HL-60 (cell line): ENCODE measurements at regions not wholly inside any gene's neighbourhood (a gene's known extent, or its start where the extent isn't known, plus 50 kb on each side); places are given as distances from the start of the nearest gene placed in this dataset.

Source experiments
- DNase-seq, 2 experiments: peaks; one replicate each; pipeline ENCODE4 v3.0.0-alpha.2; 2010 to 2020; ENCODE audit warnings: low read depth in 1 of 2, low spot score in 1 of 2
- H3K27ac ChIP-seq: fragments of 250-450 bp; sonication (Bioruptor Pico); replicated peaks from 2 replicates; pipeline ENCODE4 v1.5.1; 2020; ENCODE audit warnings: mild to moderate bottlenecking, moderate library complexity
- H3K27me3 ChIP-seq: fragments of 250-450 bp; sonication (Bioruptor Pico); 2 replicates; pipeline ENCODE4 v1.5.1; 2021; ENCODE audit warnings: mild to moderate bottlenecking, moderate library complexity; ENCODE audit not compliant: insufficient read depth, poor library complexity, severe bottlenecking
- H3K4me3 ChIP-seq: replicated peaks from 2 replicates; pipeline ENCODE4 v1.5.1; 2011; ENCODE audit warnings: mild to moderate bottlenecking, control low read depth, low read length; ENCODE audit not compliant: insufficient read depth
- GABPA ChIP-seq: IDR thresholded peaks from 2 replicates; pipeline ENCODE4 v1.6.1; 2012; ENCODE audit warnings: low read depth
- POLR2AphosphoS5 ChIP-seq: IDR thresholded peaks from 2 replicates; pipeline ENCODE4 v1.6.1; 2012; ENCODE audit warnings: low read depth
- SPI1 ChIP-seq: IDR thresholded peaks from 2 replicates; pipeline ENCODE4 v1.6.1; 2012; ENCODE audit warnings: low read depth, mild to moderate bottlenecking, borderline replicate concordance
- TF ChIP-seq, protein P1 (sequence below): IDR thresholded peaks from 2 replicates; pipeline ENCODE4 v1.6.1; 2012; ENCODE audit warnings: low read depth; ENCODE audit not compliant: insufficient replicate concordance
- TF ChIP-seq, protein P2 (sequence below): IDR thresholded peaks from one replicate; pipeline ENCODE4 v1.5.1; 2011; ENCODE audit warnings: low read length, control low read depth, inconsistent platforms; ENCODE audit not compliant: insufficient read depth

DNA sequence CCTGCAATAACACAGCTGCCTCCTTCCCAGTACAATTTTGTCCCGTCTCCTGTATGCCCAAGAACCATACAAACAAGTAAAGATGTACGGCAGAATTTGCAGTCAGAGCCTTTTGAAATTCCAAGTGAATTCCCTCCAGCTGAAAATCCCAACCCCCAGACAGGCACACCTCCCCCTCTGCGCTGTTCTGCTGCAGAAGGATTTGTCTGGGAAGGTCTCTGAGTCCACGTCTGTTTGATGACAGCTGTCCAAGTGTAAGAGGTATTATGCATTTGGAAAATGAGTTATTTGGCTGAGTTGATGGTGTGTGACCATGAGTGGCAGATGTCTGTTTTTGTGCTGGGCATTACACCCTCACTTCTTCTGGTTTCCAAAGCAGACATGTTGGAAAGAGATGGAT lies 104.9 kb upstream of the HS3ST4 start:
- Histone ChIP-seq H3K27ac (no peak overlapping the region), H3K27me3 (no peaks in the 10 kb centered on the region), H3K4me3 (no peak overlapping the region)
- DNase-seq, result no peak
- TF ChIP-seq POLR2AphosphoS5, result no peak
- no peak for TF ChIP-seq SPI1
- TF ChIP-seq, protein P1, sequence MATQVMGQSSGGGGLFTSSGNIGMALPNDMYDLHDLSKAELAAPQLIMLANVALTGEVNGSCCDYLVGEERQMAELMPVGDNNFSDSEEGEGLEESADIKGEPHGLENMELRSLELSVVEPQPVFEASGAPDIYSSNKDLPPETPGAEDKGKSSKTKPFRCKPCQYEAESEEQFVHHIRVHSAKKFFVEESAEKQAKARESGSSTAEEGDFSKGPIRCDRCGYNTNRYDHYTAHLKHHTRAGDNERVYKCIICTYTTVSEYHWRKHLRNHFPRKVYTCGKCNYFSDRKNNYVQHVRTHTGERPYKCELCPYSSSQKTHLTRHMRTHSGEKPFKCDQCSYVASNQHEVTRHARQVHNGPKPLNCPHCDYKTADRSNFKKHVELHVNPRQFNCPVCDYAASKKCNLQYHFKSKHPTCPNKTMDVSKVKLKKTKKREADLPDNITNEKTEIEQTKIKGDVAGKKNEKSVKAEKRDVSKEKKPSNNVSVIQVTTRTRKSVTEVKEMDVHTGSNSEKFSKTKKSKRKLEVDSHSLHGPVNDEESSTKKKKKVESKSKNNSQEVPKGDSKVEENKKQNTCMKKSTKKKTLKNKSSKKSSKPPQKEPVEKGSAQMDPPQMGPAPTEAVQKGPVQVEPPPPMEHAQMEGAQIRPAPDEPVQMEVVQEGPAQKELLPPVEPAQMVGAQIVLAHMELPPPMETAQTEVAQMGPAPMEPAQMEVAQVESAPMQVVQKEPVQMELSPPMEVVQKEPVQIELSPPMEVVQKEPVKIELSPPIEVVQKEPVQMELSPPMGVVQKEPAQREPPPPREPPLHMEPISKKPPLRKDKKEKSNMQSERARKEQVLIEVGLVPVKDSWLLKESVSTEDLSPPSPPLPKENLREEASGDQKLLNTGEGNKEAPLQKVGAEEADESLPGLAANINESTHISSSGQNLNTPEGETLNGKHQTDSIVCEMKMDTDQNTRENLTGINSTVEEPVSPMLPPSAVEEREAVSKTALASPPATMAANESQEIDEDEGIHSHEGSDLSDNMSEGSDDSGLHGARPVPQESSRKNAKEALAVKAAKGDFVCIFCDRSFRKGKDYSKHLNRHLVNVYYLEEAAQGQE, result no peak
- no peak for TF ChIP-seq GABPA
- TF ChIP-seq, protein P2, sequence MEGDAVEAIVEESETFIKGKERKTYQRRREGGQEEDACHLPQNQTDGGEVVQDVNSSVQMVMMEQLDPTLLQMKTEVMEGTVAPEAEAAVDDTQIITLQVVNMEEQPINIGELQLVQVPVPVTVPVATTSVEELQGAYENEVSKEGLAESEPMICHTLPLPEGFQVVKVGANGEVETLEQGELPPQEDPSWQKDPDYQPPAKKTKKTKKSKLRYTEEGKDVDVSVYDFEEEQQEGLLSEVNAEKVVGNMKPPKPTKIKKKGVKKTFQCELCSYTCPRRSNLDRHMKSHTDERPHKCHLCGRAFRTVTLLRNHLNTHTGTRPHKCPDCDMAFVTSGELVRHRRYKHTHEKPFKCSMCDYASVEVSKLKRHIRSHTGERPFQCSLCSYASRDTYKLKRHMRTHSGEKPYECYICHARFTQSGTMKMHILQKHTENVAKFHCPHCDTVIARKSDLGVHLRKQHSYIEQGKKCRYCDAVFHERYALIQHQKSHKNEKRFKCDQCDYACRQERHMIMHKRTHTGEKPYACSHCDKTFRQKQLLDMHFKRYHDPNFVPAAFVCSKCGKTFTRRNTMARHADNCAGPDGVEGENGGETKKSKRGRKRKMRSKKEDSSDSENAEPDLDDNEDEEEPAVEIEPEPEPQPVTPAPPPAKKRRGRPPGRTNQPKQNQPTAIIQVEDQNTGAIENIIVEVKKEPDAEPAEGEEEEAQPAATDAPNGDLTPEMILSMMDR, result no peak

DNA sequence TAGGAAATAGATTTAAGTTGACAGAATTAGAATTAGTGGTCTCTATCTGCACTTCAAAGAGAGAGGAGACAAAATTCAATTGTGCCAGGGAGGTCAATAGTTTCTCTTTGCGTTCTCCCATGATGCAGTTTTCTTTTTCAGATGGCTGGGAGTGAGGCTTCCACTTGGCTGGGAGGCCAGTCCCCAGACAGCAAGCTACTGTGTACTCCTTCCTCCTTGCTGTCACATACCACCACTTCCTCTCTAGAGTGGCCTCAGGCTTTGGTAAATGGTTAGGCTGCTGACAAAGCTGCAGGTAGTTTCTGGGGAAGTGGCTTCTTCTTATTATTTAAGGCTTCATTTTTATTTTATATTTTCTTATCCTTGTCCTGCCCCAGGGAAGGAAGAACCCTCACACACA lies 106.2 kb upstream of the HS3ST4 start:
- no peak for TF ChIP-seq GABPA
- TF ChIP-seq, protein P2, result no peak
- peak; percentile 55; the same call in 1 of the 2 replicates for TF ChIP-seq SPI1
- H3K27me3 ChIP-seq, result no peaks in the 10 kb centered on the region
- no peak overlapping the region for H3K27ac ChIP-seq
- DNase-seq, result peak in 1 of 2 experiments; percentile 8
- H3K4me3 ChIP-seq, result no peak overlapping the region

DNA sequence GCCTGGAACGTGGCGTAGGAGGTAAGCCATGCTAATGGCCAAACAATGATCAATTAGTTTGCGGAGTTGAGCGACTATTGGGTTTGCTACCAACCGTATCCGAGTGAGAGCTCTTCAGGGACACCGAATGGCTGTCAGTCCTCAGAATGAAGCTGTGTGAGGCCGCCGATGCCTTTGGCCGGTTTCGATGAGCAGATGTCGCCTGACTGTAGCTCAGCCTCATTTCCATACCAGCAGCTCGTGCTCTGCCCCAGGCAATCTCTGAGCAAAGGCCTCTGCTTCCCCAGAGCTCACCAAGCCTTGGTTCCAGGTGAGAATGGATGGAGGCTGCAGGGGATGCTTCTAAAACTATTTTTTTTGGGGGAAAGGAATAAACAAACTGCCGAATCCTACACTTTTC lies 111.7 kb upstream of the HS3ST4 start:
- Histone ChIP-seq H3K27ac (no peak overlapping the region), H3K4me3 (no peak overlapping the region), H3K27me3 (no peaks in the 10 kb centered on the region)
- TF ChIP-seq, protein P1, result no peak
- TF ChIP-seq GABPA (no peak), POLR2AphosphoS5 (no peak), SPI1 (no peak)
- TF ChIP-seq, protein P2, result no peak
- no peak for DNase-seq

DNA sequence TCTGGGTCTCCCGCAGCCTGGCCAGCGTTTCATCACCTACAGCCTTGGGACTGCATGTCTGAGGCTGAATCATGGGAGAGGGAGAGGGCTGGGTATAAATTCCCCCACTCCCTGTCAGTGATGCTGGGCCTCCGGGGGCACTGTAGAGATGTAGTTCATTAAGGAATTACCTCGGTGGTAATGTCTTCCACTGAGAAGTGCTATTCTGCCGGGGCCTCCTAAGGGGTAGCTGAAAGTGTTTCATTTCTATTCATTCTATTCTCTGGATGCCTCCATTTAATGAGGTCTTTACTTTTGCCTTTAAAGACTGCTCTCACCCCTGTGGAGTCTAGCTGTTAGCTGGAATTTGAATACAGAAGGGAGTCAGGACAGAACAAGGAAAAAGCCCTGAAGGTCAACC lies 116.4 kb upstream of the HS3ST4 start:
- no peak for TF ChIP-seq SPI1
- TF ChIP-seq, protein P2, result no peak
- TF ChIP-seq, protein P1, result no peak
- no peak for TF ChIP-seq POLR2AphosphoS5
- TF ChIP-seq GABPA, result no peak
- H3K27me3 ChIP-seq, result no peaks in the 10 kb centered on the region
- no peak overlapping the region for H3K4me3 ChIP-seq
- no peak overlapping the region for H3K27ac ChIP-seq
- DNase-seq, result no peak
